Kidney capillary endothelial cell (primary cell): ENCODE measurements at regions not wholly inside any gene's neighbourhood (a gene's known extent, or its start where the extent isn't known, plus 50 kb on each side); places are given as distances from the start of the nearest gene placed in this dataset.

ENCODE experiments used
- DNase-seq: peaks from one replicate; pipeline ENCODE4 v3.0.0-alpha.2; 2018; ENCODE audit warnings: low spot score

GRCh38 chr15:93317772-93318171, 228.8 kb upstream of the RGMA start:
- no peak for DNase-seq

DNA sequence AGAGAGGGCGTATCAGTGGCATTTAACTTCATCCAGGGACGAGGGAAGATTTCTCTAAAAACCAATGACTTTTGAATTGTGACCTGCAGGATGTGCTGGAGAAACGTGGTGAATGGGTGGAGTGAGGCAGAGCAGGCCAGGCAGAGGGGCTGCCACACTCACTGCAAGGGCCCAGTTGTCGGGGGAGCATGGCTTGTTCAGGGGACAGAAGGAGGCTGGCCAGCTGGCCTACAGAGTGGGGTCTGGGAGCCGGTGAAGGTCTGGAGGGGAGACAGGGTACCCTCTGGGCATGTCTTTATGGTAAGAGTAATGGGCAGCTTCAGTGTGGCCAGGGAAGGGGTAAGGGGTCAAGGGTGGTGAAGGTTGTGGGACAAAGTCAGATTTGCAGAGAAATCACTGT, 225.2 kb upstream of the RGMA start:
- no peak for DNase-seq

- no peak for DNase-seq
Measured at GRCh38 chr15:93312891-93313486, 224.0 kb upstream of the RGMA start.

DNA sequence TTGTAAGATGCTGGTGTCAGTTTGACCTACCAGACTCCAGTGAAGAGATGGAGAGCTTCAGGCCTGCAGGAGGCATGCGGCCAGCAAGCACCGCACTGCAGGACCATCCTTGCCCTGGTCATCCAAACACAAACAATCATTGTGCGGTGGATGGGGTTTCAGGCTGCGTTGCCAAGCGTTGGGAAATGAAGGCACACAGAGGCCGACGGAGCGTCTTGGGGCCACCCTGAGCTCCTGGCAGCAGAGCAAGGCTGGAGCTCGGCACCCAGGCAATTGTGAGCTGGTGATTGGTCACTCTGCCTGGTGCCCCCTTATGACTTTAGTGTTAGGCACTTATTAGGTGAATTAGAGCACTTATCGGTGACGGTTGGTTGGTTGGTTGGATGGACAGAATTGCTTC, 222.6 kb upstream of the RGMA start:
- no peak for DNase-seq

- DNase-seq: no peak
Measured at GRCh38 chr15:93308026-93308690, 219.1 kb upstream of the RGMA start.

- no peak for DNase-seq
Measured at GRCh38 chr15:93307513-93307912, 218.5 kb upstream of the RGMA start.

- no peak for DNase-seq
Measured at GRCh38 chr15:93305306-93305705, 216.3 kb upstream of the RGMA start.

DNA sequence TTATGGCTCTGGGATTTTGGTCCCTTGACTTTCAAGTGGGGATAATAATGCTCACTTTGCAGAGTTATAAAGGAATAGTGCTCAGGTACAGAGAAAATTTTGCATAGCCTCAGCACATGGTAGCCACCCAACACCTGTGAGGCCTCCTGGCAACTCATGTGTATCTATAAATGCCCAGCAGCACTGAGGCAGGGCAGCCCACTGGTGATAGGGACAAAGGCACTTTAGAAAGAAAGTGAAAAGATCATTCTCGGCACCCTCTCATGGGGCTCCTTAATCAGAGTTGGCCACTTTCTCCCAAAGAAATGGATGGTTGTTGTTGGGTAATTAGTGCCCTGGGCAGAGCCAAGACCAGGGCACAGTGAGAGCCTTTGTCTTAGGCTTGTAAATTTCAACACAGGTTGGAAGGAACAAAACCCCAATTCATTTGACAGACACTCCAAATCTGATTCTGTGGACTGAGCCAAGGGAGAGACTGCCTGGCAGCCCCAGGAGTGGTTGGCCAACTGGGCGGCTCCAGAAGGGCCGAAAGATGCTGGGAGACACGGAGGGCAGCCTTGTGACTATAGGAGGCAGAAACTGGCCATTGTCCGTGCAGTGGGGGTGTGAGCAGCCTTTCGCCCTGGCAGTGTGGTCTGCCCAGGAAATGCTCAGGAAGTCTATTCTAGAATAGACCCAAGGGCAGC, 213.2 kb upstream of the RGMA start:
- no peak for DNase-seq

DNA sequence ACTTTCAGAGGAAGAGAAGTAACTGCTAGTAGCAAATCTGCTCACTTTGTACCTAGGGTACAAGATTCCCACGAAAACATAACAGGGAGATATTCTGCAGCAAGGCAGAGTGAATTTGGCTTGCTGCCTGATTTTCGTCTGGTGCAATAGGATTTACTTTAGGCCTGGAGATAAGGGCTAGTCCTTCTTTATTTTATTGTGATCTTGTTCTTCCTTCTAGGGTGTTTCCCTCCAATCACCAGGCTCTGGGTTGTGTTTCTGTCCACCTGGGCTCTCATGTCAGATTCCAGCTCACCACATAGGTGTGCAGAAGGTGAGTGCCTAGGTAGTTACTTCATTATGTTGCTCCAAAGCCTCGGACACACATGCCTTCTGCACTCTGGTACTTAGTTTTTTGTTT, 211.8 kb upstream of the RGMA start:
- DNase-seq: no peak

- no peak for DNase-seq
Measured at GRCh38 chr15:93299675-93300074, 210.7 kb upstream of the RGMA start.

GRCh38 chr15:93298901-93299300, 209.9 kb upstream of the RGMA start:
- DNase-seq: no peak

DNA sequence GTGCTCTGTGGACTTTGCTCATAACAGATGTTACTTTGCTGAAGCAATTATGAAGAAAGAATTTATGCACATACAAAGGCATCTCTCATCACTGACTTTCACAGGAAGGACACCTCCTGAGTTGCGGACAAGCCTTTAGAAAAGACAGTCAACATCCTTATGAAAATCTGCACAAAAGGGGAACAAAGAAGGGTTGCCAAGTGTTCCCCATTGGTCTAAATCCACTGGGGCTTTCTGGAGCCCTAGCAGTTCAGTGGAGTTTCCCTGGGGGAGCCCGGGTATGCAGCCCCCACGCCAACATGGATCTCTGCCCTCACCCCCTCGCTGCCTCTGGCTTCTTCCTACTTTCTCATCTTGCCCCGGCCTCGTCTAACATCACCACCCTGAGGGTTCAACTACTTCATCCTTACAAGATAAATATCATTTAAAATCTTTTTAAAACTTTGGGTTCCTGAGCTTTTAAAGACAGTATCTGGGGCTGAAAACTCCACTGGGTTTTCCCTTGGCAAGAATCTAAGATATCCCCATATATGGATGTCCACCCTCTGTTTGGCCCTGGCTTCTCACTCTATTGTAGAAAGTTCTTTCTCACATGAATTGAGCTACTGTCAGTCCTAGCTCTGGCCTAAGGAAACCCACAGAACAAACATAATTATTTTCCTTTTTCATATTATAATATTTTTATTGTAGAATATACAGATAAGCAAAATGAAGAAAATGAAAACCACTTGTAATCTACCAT, 207.9 kb upstream of the RGMA start:
- DNase-seq: no peak

DNA sequence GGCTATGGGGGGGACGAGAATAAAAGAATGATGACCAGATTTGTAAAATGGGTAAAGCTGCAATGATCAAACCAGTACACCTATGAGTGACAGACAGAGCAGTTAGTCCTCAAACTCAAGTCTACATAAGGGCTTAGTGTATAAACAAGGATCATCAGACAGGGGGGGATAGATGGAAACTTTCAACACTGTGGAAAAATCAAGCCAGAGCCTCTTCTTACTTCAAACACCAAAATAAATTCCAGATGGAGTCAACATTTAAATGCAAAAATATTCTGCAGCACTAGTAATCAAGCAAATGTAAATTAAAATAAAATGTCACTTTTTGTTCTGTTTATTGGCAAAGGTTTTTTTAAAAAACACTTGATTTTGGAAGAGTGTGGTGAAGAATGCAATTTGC, 205.9 kb upstream of the RGMA start:
- DNase-seq: no peak

- no peak for DNase-seq
Measured at GRCh38 chr15:93294066-93294465, 205.1 kb upstream of the RGMA start.

- no peak for DNase-seq
Measured at GRCh38 chr15:93291380-93291779, 202.4 kb upstream of the RGMA start.

DNA sequence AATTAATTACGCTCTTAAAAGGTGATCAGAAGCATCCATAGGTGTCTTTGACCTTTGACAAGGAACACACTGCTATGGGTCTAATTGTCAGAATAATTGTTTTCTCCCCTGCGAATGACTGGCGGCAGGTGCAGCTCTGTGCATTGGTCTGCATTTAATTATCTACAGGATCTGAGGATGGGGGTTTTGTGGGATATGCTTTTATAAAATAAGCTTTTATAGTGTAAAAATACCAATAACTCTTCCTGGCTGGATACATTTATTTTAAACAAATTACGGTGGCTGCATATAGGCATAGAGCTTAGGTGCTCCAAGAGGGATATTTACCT, 201.6 kb upstream of the RGMA start:
- DNase-seq: no peak

- no peak for DNase-seq
Measured at GRCh38 chr15:93289941-93290617, 201.1 kb upstream of the RGMA start.

DNA sequence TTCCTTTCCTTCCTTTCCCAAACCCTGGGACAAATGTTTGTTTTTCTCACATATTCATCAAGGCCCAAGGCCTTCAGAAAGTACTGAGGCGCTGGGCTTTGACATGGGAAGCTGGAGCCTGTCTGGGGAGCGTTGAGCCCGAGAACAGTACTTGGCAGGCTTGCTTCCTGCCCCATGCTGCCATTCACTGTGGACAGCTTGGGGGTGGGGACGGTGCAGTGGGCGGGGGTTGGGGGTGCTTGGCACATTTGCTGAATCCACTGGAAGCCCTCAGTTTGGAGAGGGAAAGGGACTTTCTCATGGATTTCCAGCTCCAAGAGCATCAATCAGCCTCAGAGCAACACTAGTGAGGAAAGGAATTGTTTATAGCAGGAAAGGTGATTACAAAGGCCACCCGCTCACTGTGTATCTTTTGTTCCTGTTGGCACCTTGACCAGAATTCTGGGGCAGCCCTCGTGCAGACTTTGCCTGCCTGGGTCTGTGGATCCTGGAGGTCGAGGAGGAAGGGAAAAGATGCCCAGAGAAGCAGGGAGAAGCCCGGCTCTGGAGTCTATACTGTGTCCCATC, 199.8 kb upstream of the RGMA start:
- DNase-seq: no peak

DNA sequence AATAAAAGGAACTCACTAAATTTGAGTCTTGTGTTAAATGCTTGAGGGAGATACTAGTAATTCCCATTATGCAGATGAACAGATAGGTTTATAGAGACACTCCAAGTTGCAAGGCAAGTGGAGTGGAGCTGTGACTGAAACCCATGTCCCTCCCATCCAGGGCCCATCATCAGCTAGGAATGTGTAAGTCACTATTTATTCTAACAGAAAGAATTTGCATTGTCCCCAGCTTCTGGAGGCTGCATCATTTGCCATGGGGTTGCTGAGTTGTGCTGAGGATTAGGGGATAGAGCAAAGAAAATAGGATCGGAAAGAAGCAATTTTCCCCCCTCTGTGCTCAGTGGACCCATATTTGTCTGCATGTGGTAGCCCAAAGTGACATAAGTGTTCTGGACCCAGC, 197.4 kb upstream of the RGMA start:
- no peak for DNase-seq

- DNase-seq: no peak
Measured at GRCh38 chr15:93283854-93284253, 194.8 kb upstream of the RGMA start.

DNA sequence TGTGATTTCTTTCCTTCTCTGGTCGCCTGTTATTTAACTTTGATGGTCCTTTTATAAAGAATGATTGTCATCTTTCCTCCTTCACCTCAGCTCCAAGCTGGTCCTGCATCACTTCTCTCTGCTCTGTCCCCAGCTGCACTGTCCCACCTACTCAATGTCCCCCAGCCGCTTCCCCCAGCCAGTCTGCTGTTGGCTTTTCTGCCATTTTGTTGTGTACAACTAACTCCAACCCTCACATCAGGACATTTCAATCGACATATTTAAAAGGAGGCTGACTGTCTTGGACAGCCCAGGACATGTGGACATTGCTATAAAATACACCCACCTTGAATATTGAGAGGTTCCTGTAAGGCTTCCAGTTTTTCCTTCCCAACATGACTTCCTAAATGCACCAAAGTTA, 193.8 kb upstream of the RGMA start:
- DNase-seq: no peak

DNA sequence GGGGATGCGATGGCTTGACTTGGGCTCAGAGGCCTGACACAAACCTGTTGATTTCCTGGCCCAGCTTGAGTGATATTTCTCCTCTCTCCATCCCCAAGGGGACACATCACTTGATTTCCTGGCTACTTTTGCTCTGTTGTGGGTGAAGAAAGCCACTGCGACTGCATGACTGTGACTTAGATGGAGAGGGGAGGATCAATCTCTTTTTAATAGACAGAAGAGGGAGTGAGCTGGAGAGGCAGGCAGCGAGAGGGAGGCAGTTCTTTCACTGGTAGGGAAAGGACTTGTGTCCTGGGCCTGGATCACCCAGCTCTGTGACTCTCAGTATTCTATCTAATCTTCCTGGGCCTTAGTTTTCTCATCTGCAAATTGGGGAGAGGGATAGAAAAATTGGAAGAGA, 189.8 kb upstream of the RGMA start:
- DNase-seq: no peak
